Bronchial epithelial cell (primary cell): ENCODE measurements at regions not wholly inside any gene's neighbourhood (a gene's known extent, or its start where the extent isn't known, plus 50 kb on each side); places are given as distances from the start of the nearest gene placed in this dataset.

Source experiments
- DNase-seq: peaks from one replicate; pipeline ENCODE4 v3.0.0-alpha.2; 2010; ENCODE audit warnings: low read depth
- FAIRE-seq: peaks from 2 replicates; lab custom pipeline; 2011; peaks lifted over from hg19 to GRCh38; lab: Jason Lieb, UNC
- H3K27me3 ChIP-seq: 2 replicates; pipeline ENCODE4 v1.5.1; 2011; ENCODE audit warnings: low read length; ENCODE audit not compliant: control insufficient read depth, insufficient read depth
- H3K36me3 ChIP-seq: 2 replicates; pipeline ENCODE4 v1.5.1; 2011; ENCODE audit warnings: low read length; ENCODE audit not compliant: control insufficient read depth, insufficient read depth
- H3K4me3 ChIP-seq: 2 replicates; pipeline ENCODE4 v1.5.1; 2011; ENCODE audit warnings: mild to moderate bottlenecking, low read depth, low read length, control low read depth
- TF ChIP-seq, protein P1 (sequence below): IDR thresholded peaks from 2 replicates; pipeline ENCODE4 v1.5.1; 2011; ENCODE audit warnings: mild to moderate bottlenecking, moderate library complexity, low read length, control low read depth, inconsistent platforms; ENCODE audit not compliant: insufficient read depth, severe bottlenecking

DNA sequence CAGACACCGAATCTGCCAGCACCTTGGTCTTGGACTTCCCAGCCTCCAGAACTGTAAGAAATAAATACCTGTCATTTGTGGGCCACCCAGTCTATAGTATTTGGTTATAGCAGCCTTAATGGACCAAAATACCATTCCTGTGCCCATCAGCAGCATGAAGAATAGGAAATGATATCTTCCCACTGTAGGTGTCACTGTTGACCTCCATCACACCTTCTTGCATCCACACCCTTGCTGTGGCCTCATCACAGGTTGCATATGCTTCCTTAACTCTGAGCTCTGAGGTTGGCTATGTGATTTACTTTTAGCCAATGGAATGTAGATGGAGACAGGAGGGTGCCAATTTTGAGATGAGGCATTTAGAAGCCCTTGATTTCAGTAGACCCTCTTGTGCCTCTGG lies 242.0 kb upstream of the TSHZ3 start:
- DNase-seq (no peak), FAIRE-seq (no peak)
- Histone ChIP-seq H3K4me3 (no peak overlapping the region), H3K27me3 (no peaks in the 10 kb centered on the region), H3K36me3 (no peaks in the 10 kb centered on the region)
- TF ChIP-seq, protein P1, sequence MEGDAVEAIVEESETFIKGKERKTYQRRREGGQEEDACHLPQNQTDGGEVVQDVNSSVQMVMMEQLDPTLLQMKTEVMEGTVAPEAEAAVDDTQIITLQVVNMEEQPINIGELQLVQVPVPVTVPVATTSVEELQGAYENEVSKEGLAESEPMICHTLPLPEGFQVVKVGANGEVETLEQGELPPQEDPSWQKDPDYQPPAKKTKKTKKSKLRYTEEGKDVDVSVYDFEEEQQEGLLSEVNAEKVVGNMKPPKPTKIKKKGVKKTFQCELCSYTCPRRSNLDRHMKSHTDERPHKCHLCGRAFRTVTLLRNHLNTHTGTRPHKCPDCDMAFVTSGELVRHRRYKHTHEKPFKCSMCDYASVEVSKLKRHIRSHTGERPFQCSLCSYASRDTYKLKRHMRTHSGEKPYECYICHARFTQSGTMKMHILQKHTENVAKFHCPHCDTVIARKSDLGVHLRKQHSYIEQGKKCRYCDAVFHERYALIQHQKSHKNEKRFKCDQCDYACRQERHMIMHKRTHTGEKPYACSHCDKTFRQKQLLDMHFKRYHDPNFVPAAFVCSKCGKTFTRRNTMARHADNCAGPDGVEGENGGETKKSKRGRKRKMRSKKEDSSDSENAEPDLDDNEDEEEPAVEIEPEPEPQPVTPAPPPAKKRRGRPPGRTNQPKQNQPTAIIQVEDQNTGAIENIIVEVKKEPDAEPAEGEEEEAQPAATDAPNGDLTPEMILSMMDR, result no peak

DNA sequence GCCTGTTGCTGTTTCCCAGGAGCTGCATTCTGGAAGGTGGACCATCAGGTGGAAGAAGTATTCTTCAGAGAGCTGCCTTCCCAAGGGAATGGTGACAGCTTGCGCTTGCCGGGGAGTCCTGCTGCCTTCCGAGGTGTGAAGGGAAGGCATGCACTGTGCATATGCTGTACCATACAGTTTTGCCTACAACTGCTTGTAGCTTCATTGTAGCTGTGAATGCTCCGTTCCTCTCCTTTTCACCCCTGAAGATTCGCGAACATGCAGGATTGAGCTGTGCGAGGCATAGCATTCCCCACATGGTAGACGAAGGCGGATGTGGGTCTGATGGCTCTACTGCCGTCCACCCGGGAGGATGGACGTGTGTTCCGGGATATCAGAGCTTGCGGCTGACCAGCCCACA lies 243.2 kb upstream of the TSHZ3 start:
- Histone ChIP-seq H3K27me3 (no peaks in the 10 kb centered on the region), H3K4me3 (no peak overlapping the region), H3K36me3 (no peaks in the 10 kb centered on the region)
- TF ChIP-seq, protein P1, result no peak
- FAIRE-seq (no peak), DNase-seq (no peak)

DNA sequence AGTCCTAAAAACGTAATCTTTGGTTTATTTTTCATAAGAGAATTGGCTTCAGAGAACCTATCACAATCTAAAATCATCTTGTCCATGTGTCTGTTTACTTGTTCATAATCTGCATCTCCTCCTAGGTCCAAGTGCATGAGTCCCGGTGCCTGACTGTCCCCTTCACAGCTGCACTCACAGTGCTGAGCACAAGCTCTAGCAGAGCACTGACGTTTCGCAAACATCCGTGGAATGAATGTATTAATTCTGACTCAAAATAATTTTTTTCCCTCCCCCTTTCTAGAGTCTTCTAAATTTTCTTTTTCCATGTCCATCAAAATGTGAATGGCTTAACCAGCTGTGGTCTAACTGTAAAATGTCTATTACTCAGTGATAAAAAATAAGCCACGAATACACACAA lies 245.5 kb upstream of the TSHZ3 start:
- H3K36me3 ChIP-seq, result no peaks in the 10 kb centered on the region
- H3K4me3 ChIP-seq, result no peak overlapping the region
- DNase-seq, result no peak
- TF ChIP-seq, protein P1, result no peak
- no peak for FAIRE-seq
- H3K27me3 ChIP-seq, result no peaks in the 10 kb centered on the region

DNA sequence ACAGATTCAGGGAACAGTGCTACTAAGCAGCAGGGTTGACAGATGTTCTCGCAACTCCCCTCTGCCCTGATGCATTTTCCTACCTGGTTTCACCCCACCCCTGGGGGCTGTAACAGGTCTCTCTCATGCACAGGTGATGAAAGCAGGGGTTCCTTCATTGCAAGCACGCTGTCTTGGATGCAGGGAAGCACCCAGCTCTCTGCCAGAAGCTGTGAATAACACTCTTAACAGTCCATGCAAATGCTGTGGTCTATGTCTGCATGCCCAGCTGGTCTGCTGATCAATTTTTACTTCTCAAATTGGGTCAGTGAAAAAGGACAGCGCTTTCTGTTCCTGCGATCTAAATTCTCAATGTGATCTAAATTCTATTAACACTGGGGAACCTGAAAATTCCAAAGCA lies 246.3 kb upstream of the TSHZ3 start:
- H3K36me3 ChIP-seq, result no peaks in the 10 kb centered on the region
- no peak overlapping the region for H3K4me3 ChIP-seq
- DNase-seq, result no peak
- TF ChIP-seq, protein P1, result no peak
- no peaks in the 10 kb centered on the region for H3K27me3 ChIP-seq
- FAIRE-seq, result no peak

DNA sequence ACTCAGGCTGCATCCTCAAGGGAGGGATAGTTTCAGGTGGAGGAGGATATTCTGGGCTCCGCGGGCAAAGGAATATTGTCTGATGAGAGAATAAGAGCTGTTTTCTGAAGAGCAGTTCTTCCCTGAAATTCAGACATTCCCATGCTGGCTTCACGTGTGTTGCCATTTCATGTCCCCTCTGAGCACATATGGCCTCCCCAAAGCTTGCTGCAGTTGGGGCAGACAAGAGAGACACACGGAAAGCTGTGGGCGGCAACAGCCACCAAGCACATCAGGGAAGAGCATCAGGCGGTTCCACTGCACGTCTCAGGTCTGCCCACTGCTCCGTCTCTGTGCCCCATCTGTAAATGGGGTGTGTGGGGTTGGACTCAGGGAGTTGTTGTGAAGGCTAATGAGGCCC lies 247.5 kb upstream of the TSHZ3 start:
- no peak for DNase-seq
- FAIRE-seq, result no peak
- no peaks in the 10 kb centered on the region for H3K27me3 ChIP-seq
- TF ChIP-seq, protein P1, result no peak
- no peak overlapping the region for H3K4me3 ChIP-seq
- H3K36me3 ChIP-seq, result no peaks in the 10 kb centered on the region

DNA sequence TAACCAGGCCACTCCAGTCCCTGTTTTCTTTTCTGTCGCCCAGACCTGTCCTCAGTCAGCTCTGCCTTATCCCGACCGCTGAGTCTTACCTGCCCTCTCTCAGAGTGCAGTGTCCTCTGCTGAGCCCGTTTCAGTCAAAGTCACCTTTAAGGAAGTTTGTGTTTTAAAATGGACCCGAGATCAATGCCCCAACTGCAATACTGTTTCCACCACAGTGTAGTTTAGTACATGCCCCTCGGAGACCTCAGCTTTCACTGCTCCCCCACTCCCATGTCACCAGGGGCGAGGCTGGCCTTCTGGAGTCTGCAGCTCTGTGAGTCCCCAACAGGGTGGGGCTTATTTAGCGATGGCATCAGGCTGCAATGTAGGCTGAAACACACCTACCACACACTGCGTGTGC lies 248.4 kb upstream of the TSHZ3 start:
- no peak overlapping the region for H3K4me3 ChIP-seq
- H3K27me3 ChIP-seq, result no peaks in the 10 kb centered on the region
- DNase-seq (no peak), FAIRE-seq (no peak)
- TF ChIP-seq, protein P1, result no peak
- H3K36me3 ChIP-seq, result no peaks in the 10 kb centered on the region
